Mesenchymal stem cell (in vitro differentiated cells and primary cell): ENCODE measurements at regions not wholly inside any gene's neighbourhood (a gene's known extent, or its start where the extent isn't known, plus 50 kb on each side); places are given as distances from the start of the nearest gene placed in this dataset.
A peak's percentile ranks its signal among the peaks of the same experiment; 100 is the strongest.

ENCODE experiments used
- DNase-seq: peaks from one replicate; pipeline ENCODE4 v3.0.0-alpha.2; 2013
- H2AFZ ChIP-seq: one replicate; pipeline ENCODE4 v1.6.1; 2013; ENCODE audit warnings: low read depth, mild to moderate bottlenecking, control low read depth, inconsistent platforms, low read length, moderate library complexity
- H2AK5ac ChIP-seq: 2 replicates; pipeline ENCODE4 v1.6.1; 2013; ENCODE audit warnings: low read length, moderate library complexity, mild to moderate bottlenecking, inconsistent platforms; ENCODE audit not compliant: severe bottlenecking
- H2BK120ac ChIP-seq: one replicate; pipeline ENCODE4 v1.6.1; 2013; ENCODE audit warnings: low read depth, mild to moderate bottlenecking, inconsistent platforms, low read length, moderate library complexity
- H2BK12ac ChIP-seq, 2 experiments: one replicate each; pipeline ENCODE4 v1.6.1; 2013; ENCODE audit warnings: inconsistent platforms in 2 of 2, low read length in 2 of 2, mild to moderate bottlenecking in 2 of 2, moderate library complexity in 2 of 2, control low read depth in 1 of 2
- H2BK15ac ChIP-seq: one replicate; pipeline ENCODE4 v1.6.1; 2013; ENCODE audit warnings: mild to moderate bottlenecking, low read depth, inconsistent platforms; ENCODE audit not compliant: poor library complexity, severe bottlenecking
- H2BK5ac ChIP-seq: 2 replicates; pipeline ENCODE4 v1.6.1; 2013; ENCODE audit warnings: low read depth, mild to moderate bottlenecking, low read length, control low read depth, inconsistent platforms; ENCODE audit not compliant: poor library complexity, severe bottlenecking
- H3K14ac ChIP-seq, 2 experiments: one replicate each; pipeline ENCODE4 v1.6.1; 2013; ENCODE audit warnings: inconsistent platforms in 2 of 2, low read length in 2 of 2, control low read depth in 1 of 2, mild to moderate bottlenecking in 1 of 2, moderate library complexity in 1 of 2
- H3K18ac ChIP-seq, 2 experiments: one replicate each; pipeline ENCODE4 v1.6.1; 2013; ENCODE audit warnings: inconsistent platforms in 2 of 2, low read length in 2 of 2, control low read depth in 1 of 2, low read depth in 1 of 2, mild to moderate bottlenecking in 1 of 2
- H3K23ac ChIP-seq, 2 experiments: one replicate each; pipeline ENCODE4 v1.6.1; 2013; ENCODE audit warnings: inconsistent platforms in 2 of 2, low read length in 2 of 2, mild to moderate bottlenecking in 2 of 2, moderate library complexity in 2 of 2, control low read depth in 1 of 2
- H3K27ac ChIP-seq: 2 replicates; pipeline ENCODE4 v1.5.1; 2013; ENCODE audit warnings: mild to moderate bottlenecking, moderate library complexity, low read length, control low read depth, inconsistent platforms; ENCODE audit not compliant: poor library complexity, severe bottlenecking
- H3K27me3 ChIP-seq, 2 experiments: 2 replicates each; pipeline versions ENCODE4 v1.6.1 to v1.7.0; 2013; ENCODE audit warnings: low read length in 2 of 2, mild to moderate bottlenecking in 2 of 2, moderate library complexity in 2 of 2, control low read depth in 1 of 2, inconsistent platforms in 1 of 2; ENCODE audit not compliant: control insufficient read depth in 1 of 2, insufficient read depth in 1 of 2
- H3K36me3 ChIP-seq, 2 experiments: 2 replicates each; pipeline versions ENCODE4 v1.6.1 to v1.7.0; 2013; ENCODE audit warnings: low read length in 2 of 2, control low read depth in 1 of 2, inconsistent platforms in 1 of 2, low read depth in 1 of 2, mild to moderate bottlenecking in 1 of 2; ENCODE audit not compliant: insufficient read depth in 2 of 2, control insufficient read depth in 1 of 2
- H3K4ac ChIP-seq, 2 experiments: one replicate each; pipeline ENCODE4 v1.6.1; 2013; ENCODE audit warnings: inconsistent platforms in 2 of 2, low read length in 2 of 2, mild to moderate bottlenecking in 2 of 2, moderate library complexity in 2 of 2, control low read depth in 1 of 2, low read depth in 1 of 2
- H3K4me1 ChIP-seq: 2 replicates; pipeline ENCODE4 v1.6.1; 2013; ENCODE audit warnings: low read depth, low read length, control low read depth; ENCODE audit not compliant: control insufficient read depth, insufficient read depth
- H3K4me2 ChIP-seq: 2 replicates; pipeline ENCODE4 v1.6.1; 2013; ENCODE audit warnings: low read length, mild to moderate bottlenecking, inconsistent platforms; ENCODE audit not compliant: poor library complexity, severe bottlenecking
- H3K4me3 ChIP-seq, 2 experiments: 2 replicates each; pipeline versions ENCODE4 v1.5.1 to v1.7.0; 2013; ENCODE audit warnings: low read length in 2 of 2, mild to moderate bottlenecking in 2 of 2, control low read depth in 1 of 2, low read depth in 1 of 2; ENCODE audit not compliant: insufficient read depth in 1 of 2
- H3K79me1 ChIP-seq: replicated peaks from 2 replicates; pipeline ENCODE4 v1.6.1; 2013; ENCODE audit warnings: mild to moderate bottlenecking, control low read depth, low read length, inconsistent platforms; ENCODE audit not compliant: poor library complexity, severe bottlenecking
- H3K9ac ChIP-seq: 2 replicates; pipeline ENCODE4 v1.7.0; 2013; ENCODE audit warnings: mild to moderate bottlenecking, low read length, moderate library complexity
- H3K9me3 ChIP-seq: 2 replicates; pipeline ENCODE4 v1.7.0; 2013; ENCODE audit warnings: mild to moderate bottlenecking, low read length; ENCODE audit not compliant: control insufficient read depth
- H4K8ac ChIP-seq: one replicate; pipeline ENCODE4 v1.6.1; 2013; ENCODE audit warnings: inconsistent platforms, mild to moderate bottlenecking, low read length, moderate library complexity
- H4K91ac ChIP-seq: one replicate; pipeline ENCODE4 v1.6.1; 2013; ENCODE audit warnings: mild to moderate bottlenecking, low read length, inconsistent platforms
- WGBS: methylation state at CpG from one replicate; pipeline ENCODE4 v1.1.7; 2013; ENCODE audit warnings: mixed read lengths; 5-methylcytosine and 5-hydroxymethylcytosine counted together

DNA sequence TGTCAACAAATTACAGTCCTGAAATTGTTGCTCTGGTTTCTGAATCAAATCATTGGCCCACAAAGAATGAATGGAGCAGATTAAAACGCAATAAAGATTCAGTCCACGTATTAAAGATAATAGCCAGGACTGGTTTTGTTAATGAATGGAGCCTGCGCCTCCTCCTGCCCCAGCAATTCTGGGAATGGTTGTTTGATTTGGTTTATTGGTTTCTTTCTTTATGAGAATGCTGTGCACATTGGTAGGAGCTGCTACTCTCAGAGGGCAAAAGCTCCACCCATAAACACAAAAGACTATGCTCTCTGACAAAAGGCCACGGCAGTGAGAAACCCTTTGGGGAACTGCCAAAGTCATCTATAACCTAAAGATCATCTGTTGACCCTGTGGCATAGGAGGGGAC lies 261.1 kb downstream of the ABHD5 start:
- Histone ChIP-seq H3K4me1 (peaks cover 15% of the 10 kb centered on the region), H3K23ac (no peak overlapping the region), H2BK5ac (no peak overlapping the region), H3K4me3 (no peak overlapping the region), H4K8ac (no peak overlapping the region), H3K9ac (no peak overlapping the region), H3K79me1 (no peaks in the 10 kb centered on the region), H3K14ac (no peak overlapping the region), H2BK12ac (no peak overlapping the region), H2AFZ (no peak overlapping the region), H2BK120ac (no peak overlapping the region), H3K27me3 (peaks cover 17 to 67% of the 10 kb centered on the region in 2 experiments), H3K27ac (no peak overlapping the region), H3K4me2 (no peak overlapping the region), H3K9me3 (no peaks in the 10 kb centered on the region), H3K4ac (no peak overlapping the region), H3K36me3 (no peaks in the 10 kb centered on the region), H2BK15ac (no peak overlapping the region), H4K91ac (no peak overlapping the region), H2AK5ac (no peak overlapping the region), H3K18ac (no peak overlapping the region)
- WGBS = 87% methylated on average over 4 of the region's 4 CpGs
- DNase-seq = no peak

GRCh38 chr3:43953380-43953779 lies 262.6 kb downstream of the ABHD5 start:
- Histone ChIP-seq H4K91ac (no peak overlapping the region), H2BK12ac (no peak overlapping the region), H3K27ac (peak overlapping the region; percentile 26), H3K27me3 (peaks cover 14 to 67% of the 10 kb centered on the region in 2 experiments), H3K4ac (no peak overlapping the region), H2BK120ac (no peak overlapping the region), H3K4me1 (peaks cover 13% of the 10 kb centered on the region), H2AFZ (no peak overlapping the region), H2BK15ac (no peak overlapping the region), H3K4me3 (no peak overlapping the region), H3K4me2 (no peak overlapping the region), H3K14ac (peak overlapping the region in 1 of 2 experiments; percentile 33), H3K18ac (no peak overlapping the region), H3K9me3 (no peaks in the 10 kb centered on the region), H3K9ac (no peak overlapping the region), H4K8ac (no peak overlapping the region), H3K23ac (no peak overlapping the region), H2AK5ac (no peak overlapping the region), H3K79me1 (no peaks in the 10 kb centered on the region), H3K36me3 (no peaks in the 10 kb centered on the region), H2BK5ac (no peak overlapping the region)
- DNase-seq = no peak
- 66% methylated on average over 10 of the region's 10 CpGs for WGBS

GRCh38 chr3:43953814-43954692 lies 263.3 kb downstream of the ABHD5 start:
- Histone ChIP-seq H3K27ac (peak overlapping the region; percentile 26), H3K14ac (no peak overlapping the region), H3K4me2 (peak overlapping the region; percentile 1), H3K27me3 (peaks cover 9 to 67% of the 10 kb centered on the region in 2 experiments), H3K79me1 (no peaks in the 10 kb centered on the region), H2BK5ac (no peak overlapping the region), H4K91ac (no peak overlapping the region), H3K4me3 (no peak overlapping the region), H2AK5ac (no peak overlapping the region), H2BK120ac (no peak overlapping the region), H2BK15ac (no peak overlapping the region), H2AFZ (no peak overlapping the region), H2BK12ac (no peak overlapping the region), H3K4ac (no peak overlapping the region), H4K8ac (no peak overlapping the region), H3K18ac (no peak overlapping the region), H3K23ac (no peak overlapping the region), H3K36me3 (no peaks in the 10 kb centered on the region), H3K4me1 (peaks cover 13% of the 10 kb centered on the region), H3K9me3 (no peaks in the 10 kb centered on the region), H3K9ac (no peak overlapping the region)
- DNase-seq = peak; percentile 84
- 29% methylated on average over 6 of the region's 7 CpGs for WGBS

GRCh38 chr3:43956945-43957344 lies 266.2 kb downstream of the ABHD5 start:
- 86% methylated on average over 5 of the region's 5 CpGs for WGBS
- no peak overlapping the region for H3K4me2 ChIP-seq
- H3K9me3 ChIP-seq = no peaks in the 10 kb centered on the region
- H3K27ac ChIP-seq = no peak overlapping the region
- H2BK15ac ChIP-seq = no peak overlapping the region
- peaks cover 3 to 52% of the 10 kb centered on the region in 2 experiments for H3K27me3 ChIP-seq
- no peak overlapping the region for H3K18ac ChIP-seq
- H2AK5ac ChIP-seq = no peak overlapping the region
- H2BK120ac ChIP-seq = no peak overlapping the region
- no peak overlapping the region for H3K4me3 ChIP-seq
- H2AFZ ChIP-seq = no peak overlapping the region
- no peak overlapping the region for H3K9ac ChIP-seq
- H2BK5ac ChIP-seq = no peak overlapping the region
- H3K36me3 ChIP-seq = no peaks in the 10 kb centered on the region
- H3K23ac ChIP-seq = no peak overlapping the region
- H3K79me1 ChIP-seq = no peaks in the 10 kb centered on the region
- DNase-seq = no peak
- H4K91ac ChIP-seq = no peak overlapping the region
- H2BK12ac ChIP-seq = no peak overlapping the region
- no peak overlapping the region for H3K14ac ChIP-seq
- no peak overlapping the region for H3K4ac ChIP-seq
- H4K8ac ChIP-seq = no peak overlapping the region
- peaks cover 18% of the 10 kb centered on the region for H3K4me1 ChIP-seq
